ENCODE measurements at regions not wholly inside any gene's neighbourhood (a gene's known extent, or its start where the extent isn't known, plus 50 kb on each side); places are given as distances from the start of the nearest gene placed in this dataset.

- TF ChIP-seq POLR2A (IDR thresholded peaks at IDR 0.05) (no peak), CTCF (IDR thresholded peaks at IDR 0.05) (no peak)
These were observed 251.6 kb downstream of the NUAK1 start for GRCh38 chr12:105887131-105887530.

All from ovary (tissue), 3 donors.